ENCODE measurements at regions not wholly inside any gene's neighbourhood (a gene's known extent, or its start where the extent isn't known, plus 50 kb on each side); places are given as distances from the start of the nearest gene placed in this dataset.
A peak's percentile ranks its signal among the peaks of the same experiment; 100 is the strongest.

GRCh38 chr12:112559784-112560183, 141.0 kb downstream of the PTPN11 start:
- no peak for DNase-seq (ENCODE audit: low read depth)

GRCh38 chr12:112564160-112564784, 145.5 kb downstream of the PTPN11 start:
- no peak for DNase-seq (ENCODE audit: low read depth)

DNA sequence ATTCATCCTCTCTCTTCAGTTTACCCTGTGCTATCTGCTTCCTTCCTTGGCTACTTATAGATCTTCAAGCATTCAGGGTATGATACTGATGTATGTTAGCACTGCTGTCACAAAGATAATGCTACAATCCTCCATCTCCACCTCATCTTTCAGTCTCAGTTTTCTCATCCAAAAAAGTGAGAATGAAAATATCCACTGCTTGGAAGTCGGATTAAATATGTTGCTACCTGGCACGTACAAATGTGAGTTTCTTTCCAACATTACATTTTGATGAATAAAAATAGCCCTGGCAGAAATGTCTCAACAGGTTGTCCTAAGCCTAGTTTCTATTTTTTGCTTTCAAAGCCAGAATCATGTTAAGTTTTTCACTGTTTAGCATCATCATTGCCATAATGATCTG, 149.9 kb downstream of the PTPN11 start:
- DNase-seq (ENCODE audit: low read depth), result no peak

DNA sequence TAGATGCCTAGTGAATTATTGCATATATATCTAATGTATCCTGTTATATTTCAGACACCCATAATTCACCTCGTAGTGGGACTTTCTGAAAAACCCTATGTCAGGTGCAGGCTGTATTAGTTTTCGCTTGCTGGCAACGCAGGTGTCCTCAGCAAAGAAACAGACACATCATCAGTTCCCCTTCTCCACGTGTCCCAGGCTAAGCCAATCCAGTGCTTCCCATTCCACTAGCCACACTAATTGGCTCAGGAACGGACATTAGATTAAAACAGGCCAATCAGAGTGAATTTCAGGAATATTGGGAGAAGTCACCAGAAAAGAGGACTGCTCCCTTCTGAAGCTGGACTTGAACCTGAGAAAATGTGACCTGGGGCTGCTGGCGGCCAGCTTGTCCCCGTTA, 151.3 kb downstream of the PTPN11 start:
- DNase-seq (ENCODE audit: low read depth), result no peak

- no peak for DNase-seq (ENCODE audit: low read depth)
These were observed 154.4 kb downstream of the PTPN11 start for GRCh38 chr12:112573141-112573540.

DNA sequence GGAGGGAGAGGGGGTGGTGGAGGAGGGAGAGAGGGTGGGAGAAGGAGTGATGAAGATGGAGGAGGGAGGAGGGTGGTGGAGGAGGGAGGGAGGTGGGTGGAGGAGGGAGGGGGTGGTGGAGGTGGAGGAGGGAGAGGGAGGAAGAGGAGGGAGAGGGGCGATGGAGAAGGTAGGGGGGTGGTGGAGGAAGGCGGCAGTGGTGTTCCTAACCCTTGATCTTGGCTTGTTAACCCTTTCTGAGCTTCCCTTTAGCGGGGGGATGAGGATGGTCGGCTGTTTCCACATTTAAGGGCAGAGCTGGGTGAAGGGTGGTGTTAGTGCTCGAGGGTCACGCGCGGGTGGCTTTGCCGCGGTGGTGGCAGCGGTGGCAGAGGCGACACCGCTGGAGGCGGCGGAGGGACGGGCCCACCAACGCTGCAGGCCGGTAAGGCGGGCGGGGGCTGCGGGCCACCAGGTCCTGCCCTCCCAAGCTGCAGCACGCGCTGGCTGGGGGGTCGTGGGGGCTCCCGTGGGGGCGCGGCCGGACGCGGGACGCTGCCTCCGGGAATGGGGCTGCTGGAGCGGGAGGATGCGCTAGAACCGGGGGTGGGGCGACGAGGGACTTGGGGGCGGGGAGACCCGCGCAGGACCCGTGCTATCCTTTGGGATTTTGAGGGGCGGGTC, 156.3 kb downstream of the PTPN11 start:
- DNase-seq (ENCODE audit: low read depth), result no peak

- no peak for DNase-seq (ENCODE audit: low read depth)
These were observed 156.9 kb downstream of the PTPN11 start for GRCh38 chr12:112575559-112576067.

GRCh38 chr12:112577473-112578329, 159.0 kb downstream of the PTPN11 start:
- DNase-seq (ENCODE audit: low read depth), result no peak

- no peak for DNase-seq (ENCODE audit: low read depth)
These were observed 165.5 kb downstream of the PTPN11 start for GRCh38 chr12:112584266-112584722.

GRCh38 chr12:112586148-112586783, 167.5 kb downstream of the PTPN11 start:
- no peak for DNase-seq (ENCODE audit: low read depth)

- no peak for DNase-seq (ENCODE audit: low read depth)
These were observed 170.5 kb downstream of the PTPN11 start for GRCh38 chr12:112589275-112589674.

DNA sequence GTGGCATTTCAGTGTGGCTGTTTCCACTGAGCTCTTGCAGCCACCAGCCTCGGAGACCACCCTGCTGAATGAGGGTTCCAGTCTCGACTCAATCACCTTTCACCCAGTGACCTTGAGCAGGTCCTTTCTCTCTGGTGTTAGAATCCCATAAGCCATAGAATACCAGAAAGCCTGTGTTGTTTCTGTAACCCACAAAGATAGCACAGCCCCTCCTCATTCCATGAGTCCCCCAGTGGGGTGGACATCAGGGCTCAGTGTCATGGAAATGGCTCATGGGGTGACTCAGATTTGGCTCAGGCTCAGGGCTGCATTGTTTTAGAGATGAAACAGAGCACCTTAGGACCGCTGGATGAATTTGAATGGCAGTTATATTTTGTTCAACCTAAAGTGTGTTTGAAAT, 171.5 kb downstream of the PTPN11 start:
- DNase-seq (ENCODE audit: low read depth), result no peak

- DNase-seq (ENCODE audit: low read depth), result no peak
These were observed 172.7 kb downstream of the PTPN11 start for GRCh38 chr12:112591488-112591887.

- no peak for DNase-seq (ENCODE audit: low read depth)
These were observed 176.7 kb downstream of the PTPN11 start for GRCh38 chr12:112595410-112595809.

- DNase-seq (ENCODE audit: low read depth), result no peak
These were observed 179.2 kb downstream of the PTPN11 start for GRCh38 chr12:112597986-112598385.

DNA sequence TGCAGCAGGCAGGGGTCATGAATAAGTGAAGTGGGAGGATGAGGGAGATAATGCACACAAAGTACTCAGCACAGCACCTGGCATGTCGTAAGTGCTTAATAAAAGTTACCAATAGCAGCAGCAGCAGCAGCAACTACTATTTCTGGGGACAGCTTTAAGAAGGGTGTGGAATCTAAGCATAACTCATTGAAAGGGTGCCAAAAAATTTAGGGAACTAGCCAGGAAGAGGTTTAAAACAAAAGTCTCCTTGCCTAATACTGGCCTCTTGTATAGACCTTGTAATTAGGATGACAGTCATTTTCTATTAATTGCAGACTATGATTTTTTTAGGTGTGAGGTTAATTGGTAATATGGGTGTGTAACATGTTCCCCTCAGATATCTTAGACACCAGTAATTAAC, 179.9 kb downstream of the PTPN11 start:
- no peak for DNase-seq (ENCODE audit: low read depth)

GRCh38 chr12:112599871-112600270, 181.1 kb downstream of the PTPN11 start:
- peak; percentile 32 for DNase-seq (ENCODE audit: low read depth)

DNA sequence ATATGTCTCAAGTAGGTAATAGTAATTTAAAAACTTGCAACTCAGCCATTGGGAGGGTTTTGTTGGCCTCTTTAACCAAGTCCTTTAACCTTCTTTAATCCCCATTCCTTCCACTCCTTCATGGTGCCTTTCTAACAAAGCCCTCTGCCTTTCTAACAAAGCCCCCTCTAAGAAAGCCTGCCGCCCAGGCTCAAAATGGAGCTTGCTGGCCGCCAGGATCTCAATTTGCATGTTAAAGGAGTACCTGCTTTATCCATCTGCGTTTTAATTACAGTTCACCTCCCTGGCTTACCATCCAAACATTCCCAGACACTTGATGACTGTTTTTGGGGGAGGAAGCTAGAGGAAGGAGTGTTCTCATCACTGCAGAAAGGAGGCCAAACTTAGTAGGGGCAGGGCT, 183.4 kb downstream of the PTPN11 start:
- no peak for DNase-seq (ENCODE audit: low read depth)

- DNase-seq (ENCODE audit: low read depth), result no peak
These were observed 184.8 kb upstream of the RPH3A start for GRCh38 chr12:112606611-112607365.

DNA sequence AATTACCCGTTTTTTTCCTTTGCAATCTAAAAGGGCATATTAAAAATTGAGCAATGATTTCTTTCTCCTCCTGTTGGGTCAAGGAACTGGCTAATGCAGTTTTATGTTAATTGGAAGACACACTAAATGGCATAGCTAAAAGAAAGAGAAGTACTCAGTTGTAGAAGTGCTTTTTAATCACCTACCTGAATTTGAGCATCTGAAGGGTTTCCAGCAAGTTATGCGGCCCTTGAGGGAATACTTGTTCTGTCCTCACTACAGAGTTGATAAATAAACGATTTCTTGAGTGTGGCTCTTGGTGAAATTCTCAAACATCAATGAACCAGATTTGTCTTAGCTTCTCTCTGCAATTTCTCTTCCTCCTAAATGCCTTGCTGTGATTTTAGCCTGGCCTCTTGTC, 184.1 kb upstream of the RPH3A start:
- no peak for DNase-seq (ENCODE audit: low read depth)

DNA sequence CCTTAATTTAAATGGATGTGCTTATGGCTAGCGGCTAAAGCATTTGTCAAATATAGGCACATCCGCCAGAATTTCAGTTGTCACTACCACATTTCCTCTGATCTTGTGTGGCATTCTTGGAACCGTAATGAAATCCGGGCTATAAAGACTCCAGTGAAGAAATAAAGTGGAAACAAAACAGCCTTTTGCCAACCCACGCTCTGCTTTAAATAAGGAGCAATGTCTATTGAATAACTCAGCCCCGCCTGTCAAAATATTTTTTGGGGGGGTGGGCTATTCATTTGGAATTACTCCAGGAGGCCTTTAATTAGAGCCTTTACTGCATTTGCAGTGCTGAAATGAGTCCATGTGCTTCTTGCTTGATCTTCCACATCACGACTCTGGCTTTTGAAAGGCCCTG, 179.6 kb upstream of the RPH3A start:
- DNase-seq (ENCODE audit: low read depth), result no peak

- no peak for DNase-seq (ENCODE audit: low read depth)
These were observed 176.4 kb upstream of the RPH3A start for GRCh38 chr12:112615196-112615595.
